Nephron progenitor cell (in vitro differentiated cells): ENCODE measurements at regions not wholly inside any gene's neighbourhood (a gene's known extent, or its start where the extent isn't known, plus 50 kb on each side); places are given as distances from the start of the nearest gene placed in this dataset.
"Not testable (repeated sequence)": the region's sequence is repeated elsewhere in the genome, so short reads cannot be mapped to it uniquely, and the experiment has no call there.

Experiments
- DNase-seq: peaks from one replicate; pipeline ENCODE4 v3.0.0; 2021
- H3K27ac Mint-ChIP-seq: 2 replicates; pipeline ENCODE4 v1.8.0; 2021; ENCODE audit warnings: mild to moderate bottlenecking, moderate library complexity, mixed read lengths
- H3K27me3 Mint-ChIP-seq: 2 replicates; pipeline ENCODE4 v1.8.0; 2021; ENCODE audit warnings: mild to moderate bottlenecking, low read depth, mixed read lengths; ENCODE audit not compliant: poor library complexity
- H3K36me3 Mint-ChIP-seq: 2 replicates; pipeline ENCODE4 v1.8.0; 2021; ENCODE audit warnings: low read depth, mixed read lengths
- H3K4me1 Mint-ChIP-seq: 2 replicates; pipeline ENCODE4 v1.8.0; 2021; ENCODE audit warnings: mixed read lengths
- H3K4me3 Mint-ChIP-seq: 2 replicates; pipeline ENCODE4 v1.8.0; 2021; ENCODE audit warnings: mild to moderate bottlenecking, moderate library complexity, mixed read lengths
- H3K9me3 Mint-ChIP-seq: 2 replicates; pipeline ENCODE4 v1.8.0; 2021; ENCODE audit warnings: mild to moderate bottlenecking, moderate library complexity, mixed read lengths
- TF ChIP-seq, protein P1 (sequence below): fragments of 200-600 bp; sonication (generic); IDR thresholded peaks from 2 replicates; pipeline ENCODE4 v1.5.0; 2021; ENCODE audit warnings: antibody characterized with exemption

DNA sequence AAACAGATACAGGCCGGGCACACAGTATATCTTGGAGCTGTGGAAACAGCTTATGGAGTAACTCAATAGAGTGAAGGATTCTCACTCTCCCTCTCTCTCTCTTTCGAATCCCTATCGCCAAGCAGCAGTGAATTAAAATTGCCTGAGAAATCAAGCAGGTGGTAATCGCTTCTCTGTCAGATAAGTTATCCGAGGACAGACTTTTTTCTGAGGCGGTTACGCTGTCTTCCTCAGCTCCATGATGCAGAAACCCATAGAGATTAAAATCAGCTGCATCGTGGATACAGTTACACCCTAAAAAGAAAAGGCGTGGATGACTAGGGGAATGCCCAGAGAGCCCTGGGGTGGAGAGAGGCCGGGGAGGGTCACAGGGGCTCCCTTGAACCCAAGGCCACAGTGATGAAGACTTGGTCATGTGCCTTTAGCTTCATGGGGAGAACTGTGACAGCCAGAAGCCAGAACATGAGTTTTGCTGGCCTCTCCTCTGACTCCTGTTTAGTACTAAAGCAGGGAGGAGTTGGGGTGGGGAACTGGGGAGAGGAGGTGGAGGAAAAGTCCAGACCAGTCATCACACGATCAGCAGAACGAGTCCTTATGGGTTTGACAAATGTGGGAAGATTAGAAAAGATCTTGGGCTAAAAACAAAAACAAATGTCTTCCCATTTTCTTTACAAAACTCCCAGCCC lies 138.8 kb upstream of the JARID2 start:
- no peaks in the 10 kb centered on the region for H3K36me3 Mint-ChIP-seq
- H3K4me3 Mint-ChIP-seq: no peak overlapping the region
- no peak overlapping the region for H3K27ac Mint-ChIP-seq
- DNase-seq: no peak
- H3K27me3 Mint-ChIP-seq: peaks cover 5% of the 10 kb centered on the region
- peaks cover 29% of the 10 kb centered on the region for H3K4me1 Mint-ChIP-seq
- peaks cover 7% of the 10 kb centered on the region for H3K9me3 Mint-ChIP-seq
- TF ChIP-seq, protein P1, sequence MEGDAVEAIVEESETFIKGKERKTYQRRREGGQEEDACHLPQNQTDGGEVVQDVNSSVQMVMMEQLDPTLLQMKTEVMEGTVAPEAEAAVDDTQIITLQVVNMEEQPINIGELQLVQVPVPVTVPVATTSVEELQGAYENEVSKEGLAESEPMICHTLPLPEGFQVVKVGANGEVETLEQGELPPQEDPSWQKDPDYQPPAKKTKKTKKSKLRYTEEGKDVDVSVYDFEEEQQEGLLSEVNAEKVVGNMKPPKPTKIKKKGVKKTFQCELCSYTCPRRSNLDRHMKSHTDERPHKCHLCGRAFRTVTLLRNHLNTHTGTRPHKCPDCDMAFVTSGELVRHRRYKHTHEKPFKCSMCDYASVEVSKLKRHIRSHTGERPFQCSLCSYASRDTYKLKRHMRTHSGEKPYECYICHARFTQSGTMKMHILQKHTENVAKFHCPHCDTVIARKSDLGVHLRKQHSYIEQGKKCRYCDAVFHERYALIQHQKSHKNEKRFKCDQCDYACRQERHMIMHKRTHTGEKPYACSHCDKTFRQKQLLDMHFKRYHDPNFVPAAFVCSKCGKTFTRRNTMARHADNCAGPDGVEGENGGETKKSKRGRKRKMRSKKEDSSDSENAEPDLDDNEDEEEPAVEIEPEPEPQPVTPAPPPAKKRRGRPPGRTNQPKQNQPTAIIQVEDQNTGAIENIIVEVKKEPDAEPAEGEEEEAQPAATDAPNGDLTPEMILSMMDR: no peak

DNA sequence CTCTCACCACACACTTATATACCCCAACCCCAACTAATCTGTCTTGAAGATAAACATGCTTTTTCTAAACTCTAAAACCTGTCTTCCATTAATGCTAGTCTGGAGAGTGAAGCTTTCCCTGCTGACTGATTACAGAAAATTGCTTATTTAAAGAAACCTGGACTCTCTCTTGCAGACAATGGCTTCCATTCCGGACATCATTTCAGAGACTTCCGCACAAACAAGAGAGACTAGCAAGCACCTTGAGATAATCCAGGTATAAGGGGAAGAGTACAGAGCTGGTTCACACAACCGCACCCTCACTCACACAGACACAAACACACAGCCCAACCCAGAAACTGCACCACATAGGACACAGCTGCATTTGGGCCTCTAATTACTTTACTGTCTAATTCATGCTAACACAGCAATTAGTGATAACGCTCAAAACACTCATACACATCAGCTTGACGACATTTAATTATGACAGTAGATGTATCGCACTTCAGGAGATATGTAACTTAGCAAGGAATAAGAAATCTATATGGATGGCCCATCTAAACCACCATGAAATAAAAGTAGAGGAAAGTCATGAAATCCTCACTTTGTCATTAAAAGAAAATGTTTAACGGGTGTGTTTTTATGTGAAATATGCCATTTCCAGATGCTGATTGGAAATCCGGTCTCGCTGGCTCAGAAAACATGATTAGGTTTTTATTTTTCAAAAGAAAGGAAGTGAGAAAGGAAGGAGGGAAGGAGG lies 138.1 kb upstream of the JARID2 start:
- H3K36me3 Mint-ChIP-seq: no peaks in the 10 kb centered on the region
- TF ChIP-seq, protein P1: no peak
- no peak overlapping the region for H3K27ac Mint-ChIP-seq
- no peak overlapping the region for H3K4me3 Mint-ChIP-seq
- H3K27me3 Mint-ChIP-seq: peaks cover 5% of the 10 kb centered on the region
- peaks cover 29% of the 10 kb centered on the region for H3K4me1 Mint-ChIP-seq
- H3K9me3 Mint-ChIP-seq: peaks cover 7% of the 10 kb centered on the region
- DNase-seq: no peak

DNA sequence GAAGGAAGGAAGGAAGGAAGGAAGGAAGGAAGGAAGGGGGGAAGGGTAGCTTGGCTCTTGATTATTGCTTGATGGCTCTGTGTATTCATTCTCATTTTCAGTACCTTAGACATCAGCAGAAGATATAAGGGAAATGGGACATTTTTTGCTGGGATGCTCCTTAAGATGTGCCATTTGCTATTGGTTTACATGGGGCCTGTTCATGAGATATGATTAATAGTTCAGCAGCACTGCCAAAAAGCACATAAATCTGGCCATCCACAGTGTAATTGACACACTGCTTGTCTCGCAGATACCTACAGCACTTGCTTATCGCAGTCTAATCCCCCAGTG lies 137.5 kb upstream of the JARID2 start:
- H3K9me3 Mint-ChIP-seq: peaks cover 7% of the 10 kb centered on the region
- TF ChIP-seq, protein P1: no peak

DNA sequence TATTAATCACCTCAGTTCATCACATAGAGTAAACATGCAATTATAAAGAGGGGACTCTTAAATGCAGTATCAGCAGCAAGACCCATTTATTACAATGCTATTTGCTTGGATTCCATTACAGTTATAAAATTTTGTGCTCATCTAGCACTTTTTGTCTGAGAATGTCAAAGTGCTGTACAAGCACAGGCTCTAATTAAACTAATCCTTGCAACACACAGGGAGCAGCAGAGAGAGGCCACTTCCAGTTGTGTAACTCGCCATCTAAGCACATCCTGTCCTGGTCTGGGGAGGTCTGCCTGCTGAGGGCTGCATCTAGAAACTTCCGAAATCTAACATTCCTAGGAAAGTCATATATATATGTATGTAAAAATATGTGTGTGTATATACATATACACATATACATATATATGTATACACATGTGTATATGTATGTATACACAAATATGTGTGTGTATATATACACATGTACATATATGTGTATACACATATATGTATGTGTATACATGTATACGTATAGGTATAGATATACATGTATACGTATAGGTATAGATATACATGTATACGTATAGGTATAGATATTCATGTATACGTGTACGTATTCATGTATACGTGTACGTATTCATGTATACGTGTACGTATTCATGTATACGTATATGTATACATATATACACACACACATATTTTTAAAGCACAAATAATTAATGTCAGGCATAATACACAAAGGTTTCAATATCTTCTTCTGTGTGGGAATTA lies 136.4 kb upstream of the JARID2 start:
- H3K36me3 Mint-ChIP-seq: no peaks in the 10 kb centered on the region
- TF ChIP-seq, protein P1: no peak
- H3K27ac Mint-ChIP-seq: no peak overlapping the region
- peaks cover 29% of the 10 kb centered on the region for H3K4me1 Mint-ChIP-seq
- H3K4me3 Mint-ChIP-seq: no peak overlapping the region
- peaks cover 7% of the 10 kb centered on the region for H3K9me3 Mint-ChIP-seq
- no peak for DNase-seq
- peaks cover 5% of the 10 kb centered on the region for H3K27me3 Mint-ChIP-seq

More for the DNA sequence above, 137.5 kb upstream of the JARID2 start:
- no peak overlapping the region for H3K27ac Mint-ChIP-seq
- H3K36me3 Mint-ChIP-seq: no peaks in the 10 kb centered on the region
- peaks cover 29% of the 10 kb centered on the region for H3K4me1 Mint-ChIP-seq
- DNase-seq: no peak
- no peak overlapping the region for H3K4me3 Mint-ChIP-seq
- H3K27me3 Mint-ChIP-seq: peaks cover 5% of the 10 kb centered on the region

DNA sequence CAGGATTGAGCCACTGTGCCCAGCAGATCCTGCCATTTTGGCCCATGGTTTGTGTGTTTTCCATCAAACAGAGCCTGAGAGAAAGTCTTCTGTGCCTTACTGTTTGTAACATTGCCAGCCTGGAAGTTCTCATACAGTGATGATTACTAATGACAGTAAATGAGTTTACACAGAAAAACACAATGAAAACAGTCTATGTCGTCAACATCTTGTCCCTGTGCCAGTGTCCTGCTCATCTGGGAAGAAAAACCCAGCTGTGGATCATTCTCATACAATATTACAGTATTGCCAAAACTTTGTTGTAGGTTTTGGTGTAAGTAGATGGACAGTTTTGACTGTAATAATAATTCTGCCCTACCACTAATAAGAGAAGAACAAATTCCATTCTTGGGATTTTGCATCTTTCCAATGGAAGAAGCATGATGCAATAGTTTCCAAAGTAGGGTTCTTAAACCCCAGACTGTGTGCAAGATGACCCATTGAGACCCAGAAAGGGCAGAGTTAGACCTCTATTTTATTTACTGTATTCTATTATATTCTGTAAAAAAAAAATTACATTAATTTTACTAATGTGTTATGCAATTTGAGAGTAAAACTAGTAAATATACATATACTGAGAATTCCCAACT lies 135.0 kb upstream of the JARID2 start:
- Mint-ChIP-seq H3K27ac (no peak overlapping the region), H3K4me1 (peaks cover 29% of the 10 kb centered on the region), H3K36me3 (no peaks in the 10 kb centered on the region), H3K4me3 (no peak overlapping the region), H3K27me3 (no peaks in the 10 kb centered on the region), H3K9me3 (peaks cover 3% of the 10 kb centered on the region)
- TF ChIP-seq, protein P1: no peak
- DNase-seq: no peak

DNA sequence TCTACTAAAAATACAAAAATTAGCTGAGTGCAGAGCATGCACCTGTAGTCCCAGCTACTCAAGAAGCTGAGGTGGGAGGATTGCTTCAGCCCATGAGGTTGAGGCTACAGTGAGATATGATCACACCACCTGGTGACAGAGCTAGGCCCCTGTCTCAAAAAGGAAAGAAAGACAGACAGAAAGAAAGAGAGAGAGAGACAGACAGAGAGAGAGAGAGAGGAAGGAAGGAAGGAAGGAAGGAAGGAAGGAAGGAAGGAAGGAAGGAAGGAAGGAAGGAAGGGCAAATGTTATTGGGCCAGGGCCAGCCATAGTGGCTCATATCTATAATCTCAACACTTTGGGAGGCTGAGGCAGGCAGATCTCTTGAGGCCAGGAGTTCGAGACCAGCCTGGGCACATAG lies 134.3 kb upstream of the JARID2 start:
- peaks cover 24% of the 10 kb centered on the region for H3K4me1 Mint-ChIP-seq
- H3K36me3 Mint-ChIP-seq, H3K27me3 Mint-ChIP-seq, DNase-seq, H3K4me3 Mint-ChIP-seq, H3K27ac Mint-ChIP-seq, H3K9me3 Mint-ChIP-seq: not testable (repeated sequence)
